ENCODE measurements at regions not wholly inside any gene's neighbourhood (a gene's known extent, or its start where the extent isn't known, plus 50 kb on each side); places are given as distances from the start of the nearest gene placed in this dataset.

- no peaks in the 10 kb centered on the region for H3K4me1 ChIP-seq (ENCODE audit: control insufficient read depth, insufficient read depth, low read length)
- TF ChIP-seq CEBPB (IDR thresholded peaks at IDR 0.05; ENCODE audit: low read depth, low read length) (no peak), FOS (IDR thresholded peaks at IDR 0.05; ENCODE audit: low read depth, low read length) (no peak), BHLHE40 (IDR thresholded peaks at IDR 0.05; ENCODE audit: low read depth, low read length) (no peak), MAZ (IDR thresholded peaks at IDR 0.05; ENCODE audit: borderline replicate concordance, low read depth, low read length) (no peak), MXI1 (IDR thresholded peaks at IDR 0.05; ENCODE audit: borderline replicate concordance, low read depth, low read length) (no peak), RAD21 (IDR thresholded peaks at IDR 0.05; ENCODE audit: low read length) (peak; percentile 32), MAFK (IDR thresholded peaks at IDR 0.05; ENCODE audit: low read depth, low read length) (no peak), RFX5 (IDR thresholded peaks at IDR 0.05; ENCODE audit: low read depth, low read length) (no peak)
- TF ChIP-seq, protein P1, sequence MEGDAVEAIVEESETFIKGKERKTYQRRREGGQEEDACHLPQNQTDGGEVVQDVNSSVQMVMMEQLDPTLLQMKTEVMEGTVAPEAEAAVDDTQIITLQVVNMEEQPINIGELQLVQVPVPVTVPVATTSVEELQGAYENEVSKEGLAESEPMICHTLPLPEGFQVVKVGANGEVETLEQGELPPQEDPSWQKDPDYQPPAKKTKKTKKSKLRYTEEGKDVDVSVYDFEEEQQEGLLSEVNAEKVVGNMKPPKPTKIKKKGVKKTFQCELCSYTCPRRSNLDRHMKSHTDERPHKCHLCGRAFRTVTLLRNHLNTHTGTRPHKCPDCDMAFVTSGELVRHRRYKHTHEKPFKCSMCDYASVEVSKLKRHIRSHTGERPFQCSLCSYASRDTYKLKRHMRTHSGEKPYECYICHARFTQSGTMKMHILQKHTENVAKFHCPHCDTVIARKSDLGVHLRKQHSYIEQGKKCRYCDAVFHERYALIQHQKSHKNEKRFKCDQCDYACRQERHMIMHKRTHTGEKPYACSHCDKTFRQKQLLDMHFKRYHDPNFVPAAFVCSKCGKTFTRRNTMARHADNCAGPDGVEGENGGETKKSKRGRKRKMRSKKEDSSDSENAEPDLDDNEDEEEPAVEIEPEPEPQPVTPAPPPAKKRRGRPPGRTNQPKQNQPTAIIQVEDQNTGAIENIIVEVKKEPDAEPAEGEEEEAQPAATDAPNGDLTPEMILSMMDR (conservative IDR thresholded peaks at IDR 0.05; ENCODE audit: low read depth, low read length), result peak; percentile 62
- intact Hi-C loops (cut with micrococcal nuclease), result no loop called here
- no peak overlapping the region for H3K23ac ChIP-seq (ENCODE audit: low read depth, low read length)
- H2AFZ ChIP-seq (replicated peaks; ENCODE audit: low read length, poor library complexity), result no peak overlapping the region
- no peak overlapping the region for H3K27ac ChIP-seq (ENCODE audit: insufficient read depth, low read length)
- DNase-seq (peak; percentile 41), ATAC-seq (ENCODE audit: low read depth) (peak; percentile 81)
- H3K9ac ChIP-seq (ENCODE audit: low read depth, low read length), result no peak overlapping the region
- no peak overlapping the region for H4K5ac ChIP-seq (ENCODE audit: low read depth, low read length)
- H4K20me1 ChIP-seq (ENCODE audit: insufficient read depth, low read length), result no peaks in the 10 kb centered on the region
- peak overlapping the region; percentile 81; the same call in 1 of the 2 replicates for H3K4me2 ChIP-seq (ENCODE audit: low read depth, low read length)
- no peak overlapping the region for H4K91ac ChIP-seq (ENCODE audit: insufficient read depth, low read depth, low read length)
- H2AK9ac ChIP-seq (replicated peaks; ENCODE audit: low read depth, low read length, poor library complexity), result no peak overlapping the region
- no peak overlapping the region for H2BK20ac ChIP-seq (ENCODE audit: low read depth, low read length)
- 10% methylated on average over 3 of the region's 4 CpGs; no CpG with 5 or more reads in 1 of the 2 experiments for WGBS, 2 experiments (ENCODE audit: extremely low coverage in 2 of 2, insufficient read length in 1 of 2)
- no peaks in the 10 kb centered on the region for H3K9me1 ChIP-seq (ENCODE audit: insufficient read depth, low read length)
- no peak overlapping the region for H3K4me3 ChIP-seq (ENCODE audit: insufficient read depth, low read depth, low read length)
- no peaks in the 10 kb centered on the region for H3K79me1 ChIP-seq (ENCODE audit: low read depth in 1 of 2, low read length in 2 of 2)
- in situ Hi-C loops (cut with MboI; ENCODE audit: low sequenced_read_pairs), result no loop called here
- no peak overlapping the region for H2BK120ac ChIP-seq (ENCODE audit: low read depth, low read length)
- H3K56ac ChIP-seq (ENCODE audit: extremely low read depth, insufficient read depth, low read length), result no peak overlapping the region
- H3K9me3 ChIP-seq (ENCODE audit: control insufficient read depth, insufficient read depth, low read length), result no peaks in the 10 kb centered on the region
- H3K4ac ChIP-seq (ENCODE audit: low read depth, low read length), result no peak overlapping the region
- H2BK5ac ChIP-seq (ENCODE audit: low read depth, low read length, poor library complexity, severe bottlenecking), result no peak overlapping the region
- no peaks in the 10 kb centered on the region for H3K27me3 ChIP-seq (ENCODE audit: control insufficient read depth, insufficient read depth, low read length)
- no peak overlapping the region for H3K18ac ChIP-seq (ENCODE audit: low read depth, low read length)
- H2AK5ac ChIP-seq (ENCODE audit: low read depth, low read length), result no peak overlapping the region
- dilution Hi-C loops (cut with HindIII; ENCODE audit: low sequenced_read_pairs, unreplicated experiment), result no loop called here
- no TSS peak for BruUV-seq (replicated peaks)
- no peak overlapping the region for H2BK15ac ChIP-seq (ENCODE audit: low read depth, low read length)
- no peak overlapping the region for H4K8ac ChIP-seq (ENCODE audit: low read depth in 2 of 2, low read length in 2 of 2)
- ChIA-PET POLR2A (ENCODE audit: unreplicated experiment) (no interaction called here), CTCF (interaction anchor here (0.5 to 1.7 kb wide), 9 partner anchors 9 to 189 kb away, joined by 3 to 7 read pairs (median 3); no protein-coding TSS in a partner anchor)
- H3K14ac ChIP-seq (replicated peaks; ENCODE audit: low read depth, low read length), result no peak overlapping the region
- no peaks in the 10 kb centered on the region for H3K36me3 ChIP-seq (ENCODE audit: control insufficient read depth, insufficient read depth, low read length)
These were observed 244.2 kb upstream of the OR4E1 start for GRCh38 chr14:21917699-21918436.

All from IMR-90 (cell line).